ENCODE measurements at regions not wholly inside any gene's neighbourhood (a gene's known extent, or its start where the extent isn't known, plus 50 kb on each side); places are given as distances from the start of the nearest gene placed in this dataset.

- peaks cover 15% of the 10 kb centered on the region for H3K36me3 Mint-ChIP-seq (ENCODE audit: unreplicated experiment)
- H3K9me3 Mint-ChIP-seq (ENCODE audit: unreplicated experiment), result peaks cover 9% of the 10 kb centered on the region
- DNase-seq, result no peak
- no peaks in the 10 kb centered on the region for H3K27me3 Mint-ChIP-seq (ENCODE audit: unreplicated experiment)
- no peak overlapping the region for H3K27ac Mint-ChIP-seq (ENCODE audit: unreplicated experiment)
- H3K4me3 Mint-ChIP-seq (ENCODE audit: unreplicated experiment), result no peak overlapping the region
- H3K4me1 Mint-ChIP-seq (ENCODE audit: low read depth, unreplicated experiment), result peaks cover 12% of the 10 kb centered on the region
- no peak for TF ChIP-seq CTCF (IDR thresholded peaks at IDR 0.05; ENCODE audit: partially characterized antibody, unreplicated experiment)
Measured at GRCh38 chr3:72149645-72150300, 364.8 kb upstream of the PROK2 start.

- no peak for DNase-seq
- Mint-ChIP-seq H3K4me3 (ENCODE audit: unreplicated experiment) (no peak overlapping the region), H3K9me3 (ENCODE audit: unreplicated experiment) (peaks cover 7% of the 10 kb centered on the region), H3K27me3 (ENCODE audit: unreplicated experiment) (no peaks in the 10 kb centered on the region), H3K36me3 (ENCODE audit: unreplicated experiment) (peaks cover 11% of the 10 kb centered on the region), H3K4me1 (ENCODE audit: low read depth, unreplicated experiment) (peaks cover 14% of the 10 kb centered on the region), H3K27ac (ENCODE audit: unreplicated experiment) (no peak overlapping the region)
- TF ChIP-seq CTCF (IDR thresholded peaks at IDR 0.05; ENCODE audit: partially characterized antibody, unreplicated experiment), result no peak
Measured at GRCh38 chr3:72147600-72147999, 362.7 kb upstream of the PROK2 start.

GRCh38 chr3:72145506-72146380, 360.8 kb upstream of the PROK2 start:
- Mint-ChIP-seq H3K4me3 (ENCODE audit: unreplicated experiment) (no peak overlapping the region), H3K9me3 (ENCODE audit: unreplicated experiment) (peaks cover 10% of the 10 kb centered on the region), H3K27ac (ENCODE audit: unreplicated experiment) (peak overlapping the region; percentile 62), H3K4me1 (ENCODE audit: low read depth, unreplicated experiment) (peaks cover 13% of the 10 kb centered on the region), H3K36me3 (ENCODE audit: unreplicated experiment) (peaks cover 11% of the 10 kb centered on the region), H3K27me3 (ENCODE audit: unreplicated experiment) (no peaks in the 10 kb centered on the region)
- DNase-seq, result peak; percentile 46
- TF ChIP-seq CTCF (IDR thresholded peaks at IDR 0.05; ENCODE audit: partially characterized antibody, unreplicated experiment), result no peak

- H3K27me3 Mint-ChIP-seq (ENCODE audit: unreplicated experiment), result no peaks in the 10 kb centered on the region
- H3K4me1 Mint-ChIP-seq (ENCODE audit: low read depth, unreplicated experiment), result peaks cover 13% of the 10 kb centered on the region
- H3K4me3 Mint-ChIP-seq (ENCODE audit: unreplicated experiment), result no peak overlapping the region
- H3K36me3 Mint-ChIP-seq (ENCODE audit: unreplicated experiment), result peaks cover 11% of the 10 kb centered on the region
- H3K9me3 Mint-ChIP-seq (ENCODE audit: unreplicated experiment), result peaks cover 10% of the 10 kb centered on the region
- no peak for TF ChIP-seq CTCF (IDR thresholded peaks at IDR 0.05; ENCODE audit: partially characterized antibody, unreplicated experiment)
- H3K27ac Mint-ChIP-seq (ENCODE audit: unreplicated experiment), result peak overlapping the region; percentile 62
- DNase-seq, result no peak
Measured at GRCh38 chr3:72144773-72145505, 360.0 kb upstream of the PROK2 start.

All from glutamatergic neuron (in vitro differentiated cells).